ENCODE measurements at regions not wholly inside any gene's neighbourhood (a gene's known extent, or its start where the extent isn't known, plus 50 kb on each side); places are given as distances from the start of the nearest gene placed in this dataset.

- Histone ChIP-seq H3K23ac (ENCODE audit: insufficient read length, low read depth, low read length) (no peak overlapping the region), H3K79me1 (ENCODE audit: insufficient read depth, low read depth, low read length, poor library complexity, severe bottlenecking) (no peaks in the 10 kb centered on the region), H4K20me1 (ENCODE audit: control insufficient read depth, insufficient read depth, insufficient read length) (no peaks in the 10 kb centered on the region), H3K56ac (ENCODE audit: insufficient read length, low read depth, low read length) (no peak overlapping the region), H3K79me2 (ENCODE audit: insufficient read depth, low read length) (no peaks in the 10 kb centered on the region), H2BK20ac (ENCODE audit: low read depth, low read length, poor library complexity, severe bottlenecking) (no peak overlapping the region), H3K23me2 (ENCODE audit: insufficient read length, low read depth, low read length, poor library complexity, severe bottlenecking) (no peaks in the 10 kb centered on the region), H4K5ac (ENCODE audit: insufficient read length, low read depth, low read length) (no peak overlapping the region), H2BK120ac (ENCODE audit: low read depth, low read length, poor library complexity, severe bottlenecking) (no peak overlapping the region), H2AK5ac (ENCODE audit: insufficient read length, low read length) (no peak overlapping the region), H3K4me1 (ENCODE audit: insufficient read depth, low read length) (no peaks in the 10 kb centered on the region), H2AFZ (ENCODE audit: low read length) (no peak overlapping the region), H3K27me3 (ENCODE audit: insufficient read depth, low read length) (no peaks in the 10 kb centered on the region), H3K9me3 (ENCODE audit: control insufficient read depth, low read depth, low read length) (no peaks in the 10 kb centered on the region), H3K4me2 (ENCODE audit: insufficient read depth, insufficient read length, low read length) (no peak overlapping the region), H3K9ac (ENCODE audit: extremely low read depth, insufficient read length, low read length) (no peak overlapping the region), H3K14ac (ENCODE audit: insufficient read depth, low read length) (no peak overlapping the region), H3K4ac (ENCODE audit: low read depth, low read length) (no peak overlapping the region), H3T11ph (ENCODE audit: low read length) (no peak overlapping the region), H3K27ac (ENCODE audit: insufficient read length, low read depth, low read length) (no peak overlapping the region), H2BK15ac (ENCODE audit: low read depth, low read length) (no peak overlapping the region), H4K91ac (ENCODE audit: insufficient read length, low read depth, low read length) (no peak overlapping the region), H2BK12ac (ENCODE audit: insufficient read length, low read depth, low read length) (no peak overlapping the region), H2BK5ac (ENCODE audit: insufficient read length, low read length) (no peak overlapping the region), H3K18ac (ENCODE audit: insufficient read length, low read depth, low read length) (no peak overlapping the region), H4K8ac (replicated peaks; ENCODE audit: insufficient read length, low read depth, low read length) (no peak overlapping the region)
- TF ChIP-seq CTCF (conservative IDR thresholded peaks at IDR 0.05), result no peak
- no peaks in the 10 kb centered on the region for H3K9me3 Mint-ChIP-seq
- H3K36me3 Mint-ChIP-seq (ENCODE audit: insufficient read depth in 1 of 3, low read depth in 3 of 3), result no peaks in the 10 kb centered on the region
- H3K4me1 Mint-ChIP-seq, result no peaks in the 10 kb centered on the region
- H3K27ac Mint-ChIP-seq, result no peak overlapping the region
- no peak for DNase-seq
- H3K27me3 Mint-ChIP-seq (ENCODE audit: low read depth), result no peaks in the 10 kb centered on the region
- WGBS (ENCODE audit: extremely low coverage, insufficient read length, low lambda C conversion rate), result no CpG with 5 or more reads among the region's 4 CpGs
- no peak overlapping the region for H3K4me3 Mint-ChIP-seq
Measured at GRCh38 chr1:227391211-227391610, 72.9 kb upstream of the CDC42BPA start.
